ENCODE measurements at regions not wholly inside any gene's neighbourhood (a gene's known extent, or its start where the extent isn't known, plus 50 kb on each side); places are given as distances from the start of the nearest gene placed in this dataset.

DNA sequence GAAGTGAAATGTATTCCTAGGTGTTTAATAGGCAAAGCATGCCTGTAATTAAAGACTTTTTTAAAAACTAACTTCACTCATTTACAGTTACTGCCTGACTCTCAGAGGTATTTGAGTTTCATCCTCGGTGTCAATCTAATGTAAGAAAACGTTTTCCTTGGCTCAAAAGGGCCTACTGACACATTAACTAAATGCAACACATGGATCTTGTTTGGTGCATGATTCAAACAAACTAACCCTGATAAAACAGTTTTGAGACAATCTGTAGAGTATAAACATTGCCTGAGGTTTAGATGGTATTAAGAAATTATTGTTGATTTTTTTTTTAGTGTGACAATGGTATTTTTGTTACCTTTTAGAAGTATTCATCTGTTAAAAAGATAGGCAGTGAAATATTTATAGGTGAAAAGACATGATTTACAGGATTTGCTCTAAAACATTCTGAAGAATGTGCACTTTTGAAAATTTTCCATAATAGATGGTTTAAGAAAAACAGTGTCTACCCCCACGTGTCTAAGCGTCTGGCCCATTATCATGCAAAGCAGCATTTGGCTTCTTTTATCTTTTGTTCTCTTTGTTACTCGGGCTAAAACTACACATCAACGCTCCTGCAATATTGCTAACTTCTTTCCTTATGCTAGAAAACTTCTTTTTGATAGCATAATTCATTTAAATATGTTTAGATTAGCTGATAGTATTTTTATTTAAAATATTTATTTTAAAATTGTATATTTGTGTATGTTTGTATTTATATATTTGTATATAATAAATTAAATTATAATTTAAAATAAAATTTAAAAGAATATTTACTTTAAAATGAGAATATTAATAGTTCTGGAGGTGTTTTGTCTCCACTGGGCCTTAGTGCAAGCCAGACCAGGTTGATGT is 160.2 kb upstream of the NDUFV2 start:
- Histone ChIP-seq H2AFZ (no peak overlapping the region), H3K27ac (no peak overlapping the region), H3K27me3 (no peaks in the 10 kb centered on the region), H4K20me1 (ENCODE audit: insufficient read depth, poor library complexity, severe bottlenecking) (no peaks in the 10 kb centered on the region), H3K9me3 (ENCODE audit: low read depth) (peaks cover 6% of the 10 kb centered on the region), H3K4me3 (no peak overlapping the region), H3K4me2 (no peak overlapping the region), H3K36me3 (replicated peaks; ENCODE audit: insufficient read depth, low read depth) (no peaks in the 10 kb centered on the region), H3K4me1 (ENCODE audit: insufficient read depth) (peaks cover 7% of the 10 kb centered on the region), H3K79me2 (no peaks in the 10 kb centered on the region), H3K9me2 (replicated peaks; ENCODE audit: insufficient read depth) (no peaks in the 10 kb centered on the region)
- TF ChIP-seq EZH2 (IDR thresholded peaks at IDR 0.05; ENCODE audit: borderline replicate concordance) (no peak), CTCF (IDR thresholded peaks at IDR 0.05; ENCODE audit: poor library complexity) (no peak), EZH2phosphoT487 (IDR thresholded peaks at IDR 0.05; ENCODE audit: low read depth, severe bottlenecking, unreplicated experiment) (no peak)
- 66% methylated on average over 6 of the region's 6 CpGs for WGBS (ENCODE audit: low lambda C conversion rate, missing lambda C conversion rate)
- no peak for DNase-seq (ENCODE audit: low spot score)

DNA sequence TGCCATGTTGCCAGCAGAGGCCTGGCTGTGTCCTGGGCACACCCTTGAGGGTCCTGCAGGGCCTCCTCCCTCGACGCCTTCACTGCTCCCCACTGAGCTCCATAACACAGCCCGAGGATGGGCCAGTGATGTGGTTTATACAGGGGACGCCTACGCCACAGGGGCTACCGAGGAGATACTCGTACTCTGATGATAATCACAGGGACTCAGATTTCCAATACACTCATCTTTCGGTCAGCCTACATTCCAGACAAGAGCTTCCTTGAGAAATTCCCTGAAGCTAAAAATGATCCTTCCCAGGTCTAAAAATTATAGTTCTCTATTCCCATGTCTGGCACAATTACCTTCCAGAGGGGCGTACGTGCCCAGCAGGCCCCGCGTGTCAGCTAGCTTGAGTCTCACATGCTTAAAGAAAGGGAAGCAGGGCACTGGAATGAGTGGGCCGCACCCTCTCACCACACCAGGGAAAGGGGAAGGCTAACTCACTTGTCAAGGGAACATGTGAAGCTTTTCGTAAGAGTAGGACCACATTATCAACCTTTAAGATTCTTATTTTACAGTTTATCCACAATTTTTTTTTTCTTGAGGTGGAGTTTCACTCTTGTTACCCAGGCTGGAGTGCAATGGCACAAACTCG is 159.5 kb upstream of the NDUFV2 start:
- Histone ChIP-seq H3K4me1 (ENCODE audit: insufficient read depth) (peaks cover 2% of the 10 kb centered on the region), H3K4me2 (no peak overlapping the region), H2AFZ (no peak overlapping the region), H3K79me2 (no peaks in the 10 kb centered on the region), H3K27me3 (no peaks in the 10 kb centered on the region), H3K4me3 (no peak overlapping the region), H3K27ac (no peak overlapping the region), H3K36me3 (replicated peaks; ENCODE audit: insufficient read depth, low read depth) (no peaks in the 10 kb centered on the region), H3K9me3 (ENCODE audit: low read depth) (peaks cover 6% of the 10 kb centered on the region), H3K9me2 (replicated peaks; ENCODE audit: insufficient read depth) (no peaks in the 10 kb centered on the region), H4K20me1 (ENCODE audit: insufficient read depth, poor library complexity, severe bottlenecking) (no peaks in the 10 kb centered on the region)
- no peak for TF ChIP-seq EZH2phosphoT487 (IDR thresholded peaks at IDR 0.05; ENCODE audit: low read depth, severe bottlenecking, unreplicated experiment)
- no peak for TF ChIP-seq CTCF (IDR thresholded peaks at IDR 0.05; ENCODE audit: poor library complexity)
- TF ChIP-seq EZH2 (IDR thresholded peaks at IDR 0.05; ENCODE audit: borderline replicate concordance) = no peak
- WGBS (ENCODE audit: low lambda C conversion rate, missing lambda C conversion rate) = 89% methylated on average over 15 of the region's 15 CpGs
- DNase-seq (ENCODE audit: low spot score) = no peak

GRCh38 chr18:8943900-8944870 is 158.3 kb upstream of the NDUFV2 start:
- Histone ChIP-seq H3K9me2 (replicated peaks; ENCODE audit: insufficient read depth) (no peaks in the 10 kb centered on the region), H3K36me3 (replicated peaks; ENCODE audit: insufficient read depth, low read depth) (no peaks in the 10 kb centered on the region), H4K20me1 (ENCODE audit: insufficient read depth, poor library complexity, severe bottlenecking) (no peaks in the 10 kb centered on the region), H3K4me2 (no peak overlapping the region), H3K4me1 (ENCODE audit: insufficient read depth) (peaks cover 7% of the 10 kb centered on the region), H3K27ac (no peak overlapping the region), H2AFZ (no peak overlapping the region), H3K9me3 (ENCODE audit: low read depth) (peaks cover 6% of the 10 kb centered on the region), H3K79me2 (no peaks in the 10 kb centered on the region), H3K4me3 (no peak overlapping the region), H3K27me3 (no peaks in the 10 kb centered on the region)
- DNase-seq (ENCODE audit: low spot score) = no peak
- WGBS (ENCODE audit: low lambda C conversion rate, missing lambda C conversion rate) = 95% methylated on average over 11 of the region's 11 CpGs
- TF ChIP-seq CTCF (IDR thresholded peaks at IDR 0.05; ENCODE audit: poor library complexity) (no peak), EZH2 (IDR thresholded peaks at IDR 0.05; ENCODE audit: borderline replicate concordance) (no peak), EZH2phosphoT487 (IDR thresholded peaks at IDR 0.05; ENCODE audit: low read depth, severe bottlenecking, unreplicated experiment) (no peak)

Measured in hepatocyte (in vitro differentiated cells).